ENCODE measurements at regions not wholly inside any gene's neighbourhood (a gene's known extent, or its start where the extent isn't known, plus 50 kb on each side); places are given as distances from the start of the nearest gene placed in this dataset.
A peak's percentile ranks its signal among the peaks of the same experiment; 100 is the strongest.

GRCh38 chr1:94608142-94608851 lies 66.7 kb upstream of the F3 start:
- no peak for DNase-seq (ENCODE audit: low read depth)
- Mint-ChIP-seq H3K9me3 (ENCODE audit: unreplicated experiment) (peaks cover 4% of the 10 kb centered on the region), H3K27me3 (ENCODE audit: low read depth, unreplicated experiment) (no peaks in the 10 kb centered on the region), H3K4me1 (ENCODE audit: low read depth, unreplicated experiment) (peaks cover 18% of the 10 kb centered on the region), H3K4me3 (ENCODE audit: unreplicated experiment) (no peak overlapping the region), H3K36me3 (ENCODE audit: low read depth, unreplicated experiment) (peaks cover 1% of the 10 kb centered on the region), H3K27ac (ENCODE audit: unreplicated experiment) (no peak overlapping the region)
- Histone ChIP-seq H3K36me3 (ENCODE audit: insufficient read depth, low read length) (no peaks in the 10 kb centered on the region), H3K27me3 (ENCODE audit: insufficient read depth, low read length) (no peaks in the 10 kb centered on the region), H3K4me3 (ENCODE audit: insufficient read depth, low read depth, low read length) (no peak overlapping the region), H2AFZ (ENCODE audit: low read depth, low read length) (no peak overlapping the region), H3K4me2 (ENCODE audit: low read length) (no peak overlapping the region), H3K4me1 (ENCODE audit: insufficient read depth, low read length) (peaks cover 32% of the 10 kb centered on the region), H3K9ac (ENCODE audit: low read length) (no peak overlapping the region), H3K9me3 (ENCODE audit: insufficient read depth, low read depth, low read length) (no peaks in the 10 kb centered on the region), H4K20me1 (ENCODE audit: insufficient read depth, low read length) (no peaks in the 10 kb centered on the region), H3K79me2 (ENCODE audit: insufficient read depth, low read length) (no peaks in the 10 kb centered on the region), H3K27ac (ENCODE audit: low read depth, low read length) (no peak overlapping the region)
- no peak for FAIRE-seq
- TF ChIP-seq CTCF (IDR thresholded peaks at IDR 0.05; ENCODE audit: insufficient read depth, low read depth, low read length) (no peak), EZH2 (IDR thresholded peaks at IDR 0.05; ENCODE audit: insufficient read depth, low read length) (no peak)

GRCh38 chr1:94607398-94607797 lies 65.8 kb upstream of the F3 start:
- peaks cover 5% of the 10 kb centered on the region for H3K9me3 Mint-ChIP-seq (ENCODE audit: unreplicated experiment)
- FAIRE-seq: no peak
- peaks cover 33% of the 10 kb centered on the region for H3K4me1 ChIP-seq (ENCODE audit: insufficient read depth, low read length)
- no peak overlapping the region for H3K4me2 ChIP-seq (ENCODE audit: low read length)
- H3K79me2 ChIP-seq (ENCODE audit: insufficient read depth, low read length): no peaks in the 10 kb centered on the region
- no peaks in the 10 kb centered on the region for H3K36me3 ChIP-seq (ENCODE audit: insufficient read depth, low read length)
- no peak overlapping the region for H3K4me3 Mint-ChIP-seq (ENCODE audit: unreplicated experiment)
- H3K9ac ChIP-seq (ENCODE audit: low read length): no peak overlapping the region
- H2AFZ ChIP-seq (ENCODE audit: low read depth, low read length): no peak overlapping the region
- no peak overlapping the region for H3K4me3 ChIP-seq (ENCODE audit: insufficient read depth, low read depth, low read length)
- H3K27ac ChIP-seq (ENCODE audit: low read depth, low read length): no peak overlapping the region
- TF ChIP-seq CTCF (IDR thresholded peaks at IDR 0.05; ENCODE audit: insufficient read depth, low read depth, low read length): no peak
- TF ChIP-seq EZH2 (IDR thresholded peaks at IDR 0.05; ENCODE audit: insufficient read depth, low read length): no peak
- no peaks in the 10 kb centered on the region for H3K27me3 ChIP-seq (ENCODE audit: insufficient read depth, low read length)
- H3K9me3 ChIP-seq (ENCODE audit: insufficient read depth, low read depth, low read length): no peaks in the 10 kb centered on the region
- no peaks in the 10 kb centered on the region for H4K20me1 ChIP-seq (ENCODE audit: insufficient read depth, low read length)
- no peak for DNase-seq (ENCODE audit: low read depth)
- H3K27me3 Mint-ChIP-seq (ENCODE audit: low read depth, unreplicated experiment): no peaks in the 10 kb centered on the region
- peaks cover 14% of the 10 kb centered on the region for H3K4me1 Mint-ChIP-seq (ENCODE audit: low read depth, unreplicated experiment)
- no peak overlapping the region for H3K27ac Mint-ChIP-seq (ENCODE audit: unreplicated experiment)
- H3K36me3 Mint-ChIP-seq (ENCODE audit: low read depth, unreplicated experiment): peaks cover 1% of the 10 kb centered on the region

GRCh38 chr1:94606471-94606870 lies 64.9 kb upstream of the F3 start:
- DNase-seq (ENCODE audit: low read depth) (no peak), FAIRE-seq (peak; percentile 62)
- H3K27me3 Mint-ChIP-seq (ENCODE audit: low read depth, unreplicated experiment): no peaks in the 10 kb centered on the region
- Histone ChIP-seq H3K9me3 (ENCODE audit: insufficient read depth, low read depth, low read length) (no peaks in the 10 kb centered on the region), H3K4me1 (ENCODE audit: insufficient read depth, low read length) (peaks cover 36% of the 10 kb centered on the region), H3K79me2 (ENCODE audit: insufficient read depth, low read length) (no peaks in the 10 kb centered on the region), H3K27ac (ENCODE audit: low read depth, low read length) (peak overlapping the region; percentile 62), H3K9ac (ENCODE audit: low read length) (no peak overlapping the region), H2AFZ (ENCODE audit: low read depth, low read length) (no peak overlapping the region), H3K36me3 (ENCODE audit: insufficient read depth, low read length) (no peaks in the 10 kb centered on the region), H3K27me3 (ENCODE audit: insufficient read depth, low read length) (peaks cover under 1% of the 10 kb centered on the region), H4K20me1 (ENCODE audit: insufficient read depth, low read length) (no peaks in the 10 kb centered on the region), H3K4me3 (ENCODE audit: insufficient read depth, low read depth, low read length) (no peak overlapping the region), H3K4me2 (ENCODE audit: low read length) (peak overlapping the region; percentile 51)
- H3K4me3 Mint-ChIP-seq (ENCODE audit: unreplicated experiment): no peak overlapping the region
- peaks cover 1% of the 10 kb centered on the region for H3K36me3 Mint-ChIP-seq (ENCODE audit: low read depth, unreplicated experiment)
- H3K9me3 Mint-ChIP-seq (ENCODE audit: unreplicated experiment): peaks cover 5% of the 10 kb centered on the region
- TF ChIP-seq EZH2 (IDR thresholded peaks at IDR 0.05; ENCODE audit: insufficient read depth, low read length): no peak
- TF ChIP-seq CTCF (IDR thresholded peaks at IDR 0.05; ENCODE audit: insufficient read depth, low read depth, low read length): no peak
- no peak overlapping the region for H3K27ac Mint-ChIP-seq (ENCODE audit: unreplicated experiment)
- peaks cover 14% of the 10 kb centered on the region for H3K4me1 Mint-ChIP-seq (ENCODE audit: low read depth, unreplicated experiment)
